CD4-positive, alpha-beta T cell (primary cell): ENCODE measurements at regions not wholly inside any gene's neighbourhood (a gene's known extent, or its start where the extent isn't known, plus 50 kb on each side); places are given as distances from the start of the nearest gene placed in this dataset.
"Not testable (repeated sequence)": the region's sequence is repeated elsewhere in the genome, so short reads cannot be mapped to it uniquely, and the experiment has no call there.

Source experiments
- ATAC-seq: fragments of 200-7000 bp; cut with Tn5 transposase; one replicate; pipeline ENCODE4 v1.10.0; 2022; ENCODE audit warnings: mild to moderate bottlenecking; ENCODE audit not compliant: poor library complexity
- CTCF ChIA-PET: fragments of 350-600 bp; sonication (Branson Sonifier 250); formaldehyde crosslinking; loops from one replicate; lab custom pipeline; 2021; ENCODE audit warnings: antibody characterized with exemption, inconsistent platforms; lab: Charles Lee
- POLR2A ChIA-PET: fragments of 350-600 bp; sonication (Branson Sonifier 250); formaldehyde crosslinking; loops from one replicate; lab custom pipeline; 2021; ENCODE audit warnings: antibody characterized with exemption, inconsistent platforms; lab: Charles Lee
- DNase-seq, 14 experiments: peaks; one replicate each; pipeline ENCODE4 v3.0.0-alpha.2; 2013 to 2020; ENCODE audit warnings: mixed read lengths in 2 of 14
- H3K27ac ChIP-seq, 2 donors: one replicate each; pipeline versions ENCODE4 v1.5.1 to v1.7.0; 2013; ENCODE audit warnings: low read length in 2 of 2, low read depth in 1 of 2, mild to moderate bottlenecking in 1 of 2
- H3K27me3 ChIP-seq, 2 experiments: 1 replicate in 1 of 2; 2 replicates in 1 of 2; pipeline versions ENCODE4 v1.6.1 to v1.7.0; 2013; ENCODE audit warnings: low read length in 2 of 2, control low read depth in 1 of 2, mild to moderate bottlenecking in 1 of 2, moderate library complexity in 1 of 2; ENCODE audit not compliant: insufficient read depth in 2 of 2, control insufficient read depth in 1 of 2
- H3K36me3 ChIP-seq: one replicate; pipeline ENCODE4 v1.6.1; 2013; ENCODE audit warnings: low read length, control low read depth; ENCODE audit not compliant: insufficient read depth
- H3K4me1 ChIP-seq: one replicate; pipeline ENCODE4 v1.6.1; 2013; ENCODE audit warnings: low read length, control low read depth; ENCODE audit not compliant: insufficient read depth
- H3K4me3 ChIP-seq: one replicate; pipeline ENCODE4 v1.5.1; 2013; ENCODE audit warnings: mild to moderate bottlenecking, low read length, moderate library complexity
- H3K9me3 ChIP-seq, 2 experiments: 1 replicate in 1 of 2; 2 replicates in 1 of 2; pipeline versions ENCODE4 v1.6.1 to v1.7.0; 2013; ENCODE audit warnings: low read length in 2 of 2, mild to moderate bottlenecking in 2 of 2, control low read depth in 1 of 2, moderate library complexity in 1 of 2; ENCODE audit not compliant: control insufficient read depth in 1 of 2, insufficient read depth in 1 of 2
- H3K27ac Mint-ChIP-seq: one replicate; pipeline ENCODE4 v1.8.0; 2020; ENCODE audit warnings: mixed read lengths
- H3K27me3 Mint-ChIP-seq: one replicate; pipeline ENCODE4 v1.8.0; 2021; ENCODE audit warnings: mixed read lengths
- H3K36me3 Mint-ChIP-seq: one replicate; pipeline ENCODE4 v1.8.0; 2021; ENCODE audit warnings: low read depth, mixed read lengths
- H3K4me1 Mint-ChIP-seq: one replicate; pipeline ENCODE4 v1.8.0; 2021; ENCODE audit warnings: low read depth, mixed read lengths
- H3K4me3 Mint-ChIP-seq: one replicate; pipeline ENCODE4 v1.8.0; 2020; ENCODE audit warnings: mild to moderate bottlenecking, mixed read lengths
- H3K9me3 Mint-ChIP-seq: one replicate; pipeline ENCODE4 v1.8.0; 2020; ENCODE audit warnings: mixed read lengths
- intact Hi-C, 2 experiments: fragments of 100-400 bp; cut with DNase I in 1 of 2; cut with micrococcal nuclease in 1 of 2; formaldehyde crosslinking; loops; one replicate each; pipeline versions ENCODE4 v1.15.1 to v1.9.0; 2023 to 2025; cut with DNase I, micrococcal nuclease

- H3K36me3 Mint-ChIP-seq, H3K36me3 ChIP-seq, H3K4me1 Mint-ChIP-seq, H3K4me1 ChIP-seq, H3K27ac ChIP-seq, POLR2A ChIA-PET, H3K4me3 Mint-ChIP-seq, CTCF ChIA-PET, H3K9me3 Mint-ChIP-seq, H3K27me3 Mint-ChIP-seq, H3K9me3 ChIP-seq, H3K27ac Mint-ChIP-seq, intact Hi-C loops, DNase-seq, H3K4me3 ChIP-seq, H3K27me3 ChIP-seq, ATAC-seq: not testable (repeated sequence)
Measured at GRCh38 chr21:7826174-7826573, 2695.2 kb upstream of the TPTE start.

GRCh38 chr21:7828260-7828659 lies 2693.1 kb upstream of the TPTE start:
- H3K4me1 ChIP-seq, DNase-seq, H3K4me3 Mint-ChIP-seq, intact Hi-C loops, POLR2A ChIA-PET, H3K27me3 ChIP-seq, CTCF ChIA-PET, H3K9me3 ChIP-seq, H3K27me3 Mint-ChIP-seq, ATAC-seq, H3K36me3 Mint-ChIP-seq, H3K4me3 ChIP-seq, H3K36me3 ChIP-seq, H3K9me3 Mint-ChIP-seq, H3K27ac ChIP-seq, H3K27ac Mint-ChIP-seq, H3K4me1 Mint-ChIP-seq: not testable (repeated sequence)

- H3K4me3 ChIP-seq, H3K27ac ChIP-seq, H3K36me3 ChIP-seq, H3K27ac Mint-ChIP-seq, POLR2A ChIA-PET, intact Hi-C loops, H3K27me3 ChIP-seq, H3K4me3 Mint-ChIP-seq, H3K36me3 Mint-ChIP-seq, ATAC-seq, CTCF ChIA-PET, H3K4me1 ChIP-seq, H3K4me1 Mint-ChIP-seq, H3K9me3 ChIP-seq, H3K9me3 Mint-ChIP-seq, DNase-seq, H3K27me3 Mint-ChIP-seq: not testable (repeated sequence)
Measured at GRCh38 chr21:7829411-7829810, 2692.0 kb upstream of the TPTE start.

DNA sequence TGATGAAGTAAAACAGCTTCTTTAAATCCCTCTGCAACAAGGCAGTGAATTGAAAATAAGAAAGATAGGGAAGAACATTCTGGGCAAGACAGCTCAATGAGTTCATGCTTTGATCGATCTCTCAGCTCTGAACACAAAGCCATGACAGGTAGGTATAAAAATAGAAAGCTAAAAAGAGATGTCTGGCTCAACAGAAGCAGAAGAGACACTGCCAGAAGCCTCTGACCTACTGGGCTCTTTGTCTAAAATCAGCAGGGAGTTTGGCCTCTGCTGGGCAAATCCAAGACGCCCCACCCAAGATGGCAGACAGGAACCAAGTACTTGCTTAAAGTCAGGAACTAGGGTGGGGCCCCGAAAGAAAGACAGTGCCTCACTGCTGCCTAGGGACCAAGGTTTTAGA lies 2684.1 kb upstream of the TPTE start:
- intact Hi-C loops, H3K27me3 Mint-ChIP-seq, H3K36me3 ChIP-seq, H3K4me1 Mint-ChIP-seq, H3K36me3 Mint-ChIP-seq, ATAC-seq, DNase-seq, H3K4me3 ChIP-seq, H3K9me3 ChIP-seq, H3K4me3 Mint-ChIP-seq, POLR2A ChIA-PET, H3K9me3 Mint-ChIP-seq, H3K27me3 ChIP-seq, CTCF ChIA-PET, H3K4me1 ChIP-seq, H3K27ac ChIP-seq, H3K27ac Mint-ChIP-seq: not testable (repeated sequence)

- POLR2A ChIA-PET, H3K27me3 ChIP-seq, H3K27me3 Mint-ChIP-seq, H3K27ac ChIP-seq, H3K4me1 Mint-ChIP-seq, H3K4me1 ChIP-seq, ATAC-seq, H3K9me3 ChIP-seq, H3K36me3 Mint-ChIP-seq, H3K4me3 Mint-ChIP-seq, H3K4me3 ChIP-seq, H3K36me3 ChIP-seq, DNase-seq, H3K27ac Mint-ChIP-seq, H3K9me3 Mint-ChIP-seq, intact Hi-C loops, CTCF ChIA-PET: not testable (repeated sequence)
Measured at GRCh38 chr21:7853426-7853825, 2668.0 kb upstream of the TPTE start.

DNA sequence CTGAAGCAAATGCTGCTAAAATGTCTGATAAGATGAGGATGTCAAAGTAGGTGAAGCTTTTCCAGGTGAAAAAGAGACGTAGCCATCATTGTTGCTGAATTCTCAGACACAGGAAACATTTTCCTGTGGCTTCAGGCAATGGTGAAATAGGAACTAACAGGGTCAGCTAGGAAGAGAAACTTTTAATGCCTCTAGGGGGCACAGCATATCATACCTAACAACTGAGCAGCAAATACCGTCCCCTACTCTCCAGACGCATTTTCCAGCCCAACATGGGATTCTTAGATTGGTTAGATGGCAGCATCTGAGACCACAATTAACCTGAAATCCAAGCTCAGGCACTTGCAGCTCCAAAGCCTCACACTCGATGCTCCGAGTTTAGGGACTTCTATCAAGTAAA lies 2667.5 kb upstream of the TPTE start:
- H3K27ac ChIP-seq, H3K36me3 Mint-ChIP-seq, H3K4me1 ChIP-seq, H3K4me3 ChIP-seq, intact Hi-C loops, H3K27me3 ChIP-seq, H3K4me1 Mint-ChIP-seq, H3K27ac Mint-ChIP-seq, ATAC-seq, H3K4me3 Mint-ChIP-seq, H3K36me3 ChIP-seq, DNase-seq, CTCF ChIA-PET, H3K27me3 Mint-ChIP-seq, H3K9me3 ChIP-seq, POLR2A ChIA-PET, H3K9me3 Mint-ChIP-seq: not testable (repeated sequence)
